ENCODE measurements at regions not wholly inside any gene's neighbourhood (a gene's known extent, or its start where the extent isn't known, plus 50 kb on each side); places are given as distances from the start of the nearest gene placed in this dataset.

DNA sequence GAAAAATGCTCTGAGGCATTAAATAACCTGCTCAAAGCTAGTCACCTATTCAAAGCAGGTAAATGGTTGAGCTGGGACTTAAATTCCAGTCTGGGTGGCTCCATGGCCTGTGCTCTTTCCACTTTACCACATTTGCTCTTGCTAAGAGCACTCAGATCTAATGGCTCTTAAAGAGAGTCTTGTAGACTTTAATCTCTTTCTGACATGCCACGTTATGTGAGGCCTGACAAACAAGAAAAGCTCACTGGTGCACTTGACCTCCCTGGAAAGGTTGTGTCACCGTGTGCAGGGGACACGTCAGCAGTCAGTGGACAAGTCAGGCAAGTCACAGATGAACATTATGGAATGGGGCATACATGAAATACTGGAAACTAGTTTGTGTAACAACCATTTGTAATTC is 129.9 kb upstream of the RPS23 start:
- no peak for DNase-seq (ENCODE audit: low read depth)
- TF ChIP-seq, protein P1, sequence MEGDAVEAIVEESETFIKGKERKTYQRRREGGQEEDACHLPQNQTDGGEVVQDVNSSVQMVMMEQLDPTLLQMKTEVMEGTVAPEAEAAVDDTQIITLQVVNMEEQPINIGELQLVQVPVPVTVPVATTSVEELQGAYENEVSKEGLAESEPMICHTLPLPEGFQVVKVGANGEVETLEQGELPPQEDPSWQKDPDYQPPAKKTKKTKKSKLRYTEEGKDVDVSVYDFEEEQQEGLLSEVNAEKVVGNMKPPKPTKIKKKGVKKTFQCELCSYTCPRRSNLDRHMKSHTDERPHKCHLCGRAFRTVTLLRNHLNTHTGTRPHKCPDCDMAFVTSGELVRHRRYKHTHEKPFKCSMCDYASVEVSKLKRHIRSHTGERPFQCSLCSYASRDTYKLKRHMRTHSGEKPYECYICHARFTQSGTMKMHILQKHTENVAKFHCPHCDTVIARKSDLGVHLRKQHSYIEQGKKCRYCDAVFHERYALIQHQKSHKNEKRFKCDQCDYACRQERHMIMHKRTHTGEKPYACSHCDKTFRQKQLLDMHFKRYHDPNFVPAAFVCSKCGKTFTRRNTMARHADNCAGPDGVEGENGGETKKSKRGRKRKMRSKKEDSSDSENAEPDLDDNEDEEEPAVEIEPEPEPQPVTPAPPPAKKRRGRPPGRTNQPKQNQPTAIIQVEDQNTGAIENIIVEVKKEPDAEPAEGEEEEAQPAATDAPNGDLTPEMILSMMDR (conservative IDR thresholded peaks at IDR 0.05; ENCODE audit: low read length): no peak
- no peak overlapping the region for H3K4me3 ChIP-seq (ENCODE audit: low read length)

DNA sequence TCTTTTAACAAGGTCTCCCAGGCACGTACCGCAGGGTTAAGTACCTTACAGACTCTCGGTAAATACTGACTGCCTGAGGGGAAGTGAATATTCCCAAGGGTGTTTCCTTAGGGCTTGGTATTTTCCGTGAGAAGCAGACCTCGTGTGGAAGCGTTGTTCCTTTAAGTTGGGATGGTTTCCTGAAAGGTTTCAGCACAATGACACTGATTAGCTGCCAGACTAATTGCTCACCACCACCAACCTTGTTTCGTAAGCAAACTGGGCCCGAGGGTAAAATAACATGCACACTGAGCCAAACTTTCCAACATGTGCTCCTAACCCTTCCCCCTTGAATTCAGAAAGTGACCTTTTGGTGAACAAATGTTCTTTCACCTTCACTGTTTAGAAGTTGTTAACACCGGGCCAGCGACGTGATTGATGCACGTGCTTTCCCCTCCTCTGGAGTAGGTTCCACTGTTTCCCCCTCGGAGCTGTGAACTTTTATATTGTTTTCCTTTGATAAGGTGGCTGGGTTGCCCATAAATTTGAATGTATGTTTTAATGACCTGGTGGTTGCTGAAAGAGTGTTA is 128.1 kb upstream of the RPS23 start:
- TF ChIP-seq, protein P1 (conservative IDR thresholded peaks at IDR 0.05; ENCODE audit: low read length): no peak
- H3K4me3 ChIP-seq (ENCODE audit: low read length): no peak overlapping the region
- peak; percentile 88 for DNase-seq (ENCODE audit: low read depth)

DNA sequence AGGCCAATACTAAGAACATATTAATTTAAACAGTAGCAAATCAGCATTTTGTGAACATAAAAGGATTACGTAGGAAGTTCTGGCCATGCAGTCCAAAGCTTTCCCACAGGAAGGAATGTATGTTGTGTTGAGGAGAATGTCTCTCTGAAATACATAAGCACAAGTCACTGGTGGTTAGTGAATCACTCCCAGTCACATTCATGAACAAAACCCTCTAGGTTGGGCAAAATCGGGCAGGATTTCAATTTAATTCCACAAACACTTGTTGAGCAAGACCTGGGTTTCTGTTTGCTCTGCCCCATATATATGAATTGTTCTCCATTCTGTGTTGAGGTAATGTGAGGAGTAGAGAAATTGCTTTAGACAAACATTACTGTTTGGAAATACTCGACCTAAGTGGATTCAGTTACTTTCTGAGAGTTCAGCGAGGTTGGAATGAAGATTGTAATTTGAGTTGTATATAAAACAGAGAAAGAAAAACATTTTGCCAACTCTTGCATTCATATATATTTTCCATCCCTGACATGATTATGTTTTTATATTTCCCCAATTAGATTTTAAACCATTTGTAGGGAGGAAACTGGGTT is 127.6 kb upstream of the RPS23 start:
- DNase-seq (ENCODE audit: low read depth): peak; percentile 100
- TF ChIP-seq, protein P1 (conservative IDR thresholded peaks at IDR 0.05; ENCODE audit: low read length): peak; percentile 24
- no peak overlapping the region for H3K4me3 ChIP-seq (ENCODE audit: low read length)

DNA sequence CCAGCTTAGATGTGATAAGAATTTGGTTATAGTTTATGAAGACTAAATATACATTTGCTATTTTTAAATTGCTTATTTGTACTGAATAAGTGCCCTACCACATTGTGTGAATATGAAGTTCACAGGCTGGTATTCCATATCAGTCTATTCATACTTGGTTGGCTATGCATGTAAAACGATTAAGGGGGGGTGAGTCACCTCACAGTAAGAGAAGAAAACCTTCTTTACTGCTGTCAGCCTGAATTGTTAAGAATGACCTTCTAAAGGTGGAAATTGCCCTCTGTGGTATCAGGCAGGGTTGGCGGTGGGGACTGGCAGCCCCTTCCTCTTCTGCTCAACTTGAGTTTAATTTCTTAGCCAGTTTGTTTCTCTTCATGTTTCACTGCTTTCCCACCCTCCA is 127.0 kb upstream of the RPS23 start:
- DNase-seq (ENCODE audit: low read depth): peak; percentile 78
- TF ChIP-seq, protein P1 (conservative IDR thresholded peaks at IDR 0.05; ENCODE audit: low read length): no peak
- H3K4me3 ChIP-seq (ENCODE audit: low read length): no peak overlapping the region

DNA sequence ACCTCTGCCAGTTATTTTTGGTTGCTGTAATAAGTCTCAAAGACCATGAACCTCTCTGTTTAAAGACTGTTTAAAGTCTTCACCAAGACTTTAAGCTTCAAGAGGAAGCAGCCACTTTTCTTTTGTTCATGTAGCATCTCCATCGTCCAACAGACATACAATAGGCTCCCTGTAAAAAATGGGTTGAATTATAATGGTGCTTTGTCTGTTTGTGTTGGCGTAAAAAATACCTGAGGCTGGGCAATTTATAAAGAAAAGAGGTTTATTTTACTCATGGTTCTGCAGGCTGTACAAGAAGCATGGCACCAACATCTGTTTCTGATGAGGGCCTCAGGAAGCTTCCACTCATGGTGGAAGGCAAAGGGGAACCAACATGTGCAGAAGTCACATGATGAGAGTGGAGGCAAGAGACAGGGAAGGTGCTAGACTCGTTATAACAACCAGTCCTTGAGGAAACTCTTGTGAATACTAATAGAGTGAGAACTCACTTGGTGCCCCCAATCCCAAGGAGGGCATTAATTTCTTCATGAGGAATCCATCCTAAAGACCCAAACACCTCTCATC is 126.3 kb upstream of the RPS23 start:
- DNase-seq (ENCODE audit: low read depth): no peak
- TF ChIP-seq, protein P1 (conservative IDR thresholded peaks at IDR 0.05; ENCODE audit: low read length): no peak
- no peak overlapping the region for H3K4me3 ChIP-seq (ENCODE audit: low read length)

DNA sequence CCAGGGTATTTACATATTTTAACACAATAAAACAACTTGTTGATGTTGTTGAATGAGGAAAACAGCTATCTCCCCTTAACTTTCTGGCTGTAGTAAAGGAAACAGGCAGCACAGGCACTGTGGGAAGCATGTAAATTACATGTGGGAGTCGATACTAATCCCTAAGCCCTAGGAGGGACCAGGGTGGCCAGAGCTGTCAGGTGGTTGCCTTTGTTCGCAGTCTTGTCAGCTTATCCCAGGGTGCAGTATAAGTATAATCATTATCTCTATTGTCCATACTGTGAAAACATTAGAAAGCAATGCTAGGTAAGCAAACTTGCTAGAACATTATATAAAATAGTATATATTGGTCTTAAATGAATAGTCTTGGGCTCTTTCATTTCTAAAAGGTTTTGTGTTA is 125.6 kb upstream of the RPS23 start:
- no peak for DNase-seq (ENCODE audit: low read depth)
- TF ChIP-seq, protein P1 (conservative IDR thresholded peaks at IDR 0.05; ENCODE audit: low read length): no peak
- no peak overlapping the region for H3K4me3 ChIP-seq (ENCODE audit: low read length)

DNA sequence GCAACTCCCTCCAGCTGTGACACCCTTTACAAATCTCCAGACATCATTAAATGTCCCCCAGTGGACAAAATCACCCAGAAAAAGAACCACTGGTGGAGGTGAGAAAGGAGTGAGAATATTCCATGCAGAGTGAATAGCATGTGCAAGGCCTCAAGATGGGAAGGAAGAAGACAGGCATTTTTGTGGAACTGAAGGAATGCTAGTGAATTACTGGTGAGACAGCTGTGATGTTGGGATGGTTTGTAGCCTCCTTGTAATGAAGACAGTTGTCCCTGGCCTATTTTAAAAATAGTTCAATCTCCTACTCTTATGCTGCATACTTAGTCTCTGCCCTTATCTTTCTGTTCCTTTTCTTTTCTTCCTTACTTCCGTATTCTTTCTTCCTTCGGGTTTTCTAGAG is 124.9 kb upstream of the RPS23 start:
- peak; percentile 63 for DNase-seq (ENCODE audit: low read depth)
- H3K4me3 ChIP-seq (ENCODE audit: low read length): no peak overlapping the region
- TF ChIP-seq, protein P1 (conservative IDR thresholded peaks at IDR 0.05; ENCODE audit: low read length): no peak

All from AG10803 (cell line).